COLO829 (cell line): ENCODE measurements at regions not wholly inside any gene's neighbourhood (a gene's known extent, or its start where the extent isn't known, plus 50 kb on each side); places are given as distances from the start of the nearest gene placed in this dataset.

ENCODE experiments used
- DNase-seq: peaks from one replicate; pipeline ENCODE4 v3.0.0; 2012; ENCODE audit warnings: low spot score

DNA sequence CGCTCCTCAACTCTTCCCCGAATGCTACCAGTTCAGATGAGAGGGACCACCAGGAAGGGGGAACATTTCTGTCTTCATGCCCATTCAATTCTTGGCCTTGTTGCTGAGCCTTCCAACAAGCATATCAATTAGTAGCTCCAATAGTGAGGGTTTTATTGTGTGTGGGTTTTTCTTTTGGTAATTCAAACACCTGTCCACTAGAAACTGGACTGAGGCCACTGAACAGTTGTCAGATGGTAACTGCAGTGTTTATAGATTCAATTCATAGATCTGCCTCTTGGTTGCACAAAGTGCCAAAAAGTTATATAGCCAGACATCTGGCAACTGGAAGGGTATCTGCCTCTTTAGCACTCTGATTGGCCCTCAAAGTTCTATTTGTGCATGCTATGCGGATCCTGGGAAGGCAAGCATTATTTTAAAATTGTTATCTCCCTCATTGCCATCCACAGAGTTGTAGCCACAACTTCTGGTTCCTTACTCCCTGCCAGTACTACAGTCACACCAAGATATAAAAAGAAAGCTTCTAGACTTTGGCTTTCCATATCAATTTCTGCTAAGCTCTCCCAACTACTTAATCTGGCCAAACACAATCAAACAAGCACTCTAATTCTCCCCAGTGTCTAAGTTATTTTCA is 83.3 kb upstream of the ZNF521 start:
- DNase-seq = no peak

DNA sequence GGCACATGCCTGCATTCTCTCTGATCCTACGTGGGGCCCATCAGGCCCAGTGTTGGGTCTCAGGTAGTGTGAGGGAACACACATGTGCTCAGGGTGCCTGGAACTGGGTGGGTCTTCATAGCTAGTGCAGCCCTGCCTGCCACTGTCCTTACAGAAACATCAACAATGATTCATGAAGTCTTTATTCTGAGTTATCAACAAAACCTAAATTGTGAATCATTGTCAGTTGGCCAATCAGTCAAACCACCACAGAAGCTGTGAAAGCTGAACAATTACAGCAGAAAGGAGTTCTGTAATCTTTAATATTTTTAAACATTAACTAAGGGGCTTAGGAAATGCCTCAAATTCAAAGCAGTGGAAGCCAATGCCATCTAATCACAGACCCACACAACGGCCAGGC is 82.8 kb upstream of the ZNF521 start:
- no peak for DNase-seq

DNA sequence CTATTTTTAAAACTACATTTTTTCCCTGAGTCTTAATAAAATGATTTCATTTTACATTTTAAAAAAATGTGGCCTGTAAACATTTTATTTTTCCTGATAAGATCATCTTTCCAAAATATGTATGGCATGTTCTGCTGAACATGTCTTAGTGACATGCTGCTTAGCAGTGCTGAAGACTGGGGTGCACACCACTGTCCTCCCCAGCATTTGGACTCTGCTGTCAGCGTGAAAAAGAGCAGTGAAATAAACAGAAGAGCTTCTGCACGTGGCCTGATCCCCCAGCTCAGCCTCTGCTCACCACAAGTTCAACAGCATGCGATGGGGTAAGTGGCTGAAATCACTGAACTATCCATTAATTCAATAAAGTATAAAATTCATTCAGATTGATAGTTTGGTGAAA is 81.6 kb upstream of the ZNF521 start:
- DNase-seq = no peak

DNA sequence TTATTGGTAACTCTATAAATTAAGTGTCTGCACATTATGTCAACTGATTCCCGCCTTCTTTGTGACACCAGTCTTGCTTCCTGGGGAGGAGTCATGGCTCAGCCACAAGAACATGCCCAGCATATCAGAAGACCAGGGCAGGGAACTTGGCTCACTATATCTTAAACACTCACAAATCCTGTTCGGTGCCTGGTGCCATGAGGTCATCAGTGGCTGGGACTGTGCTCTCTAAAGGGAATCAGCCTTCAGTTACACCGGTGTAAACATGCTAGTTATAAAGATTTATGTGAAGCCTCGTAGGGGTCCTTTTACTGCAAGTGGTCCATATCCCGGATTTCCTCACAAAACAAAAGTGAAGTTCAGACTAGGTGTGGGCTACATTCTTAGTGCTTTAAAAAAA is 73.1 kb upstream of the ZNF521 start:
- DNase-seq = no peak

DNA sequence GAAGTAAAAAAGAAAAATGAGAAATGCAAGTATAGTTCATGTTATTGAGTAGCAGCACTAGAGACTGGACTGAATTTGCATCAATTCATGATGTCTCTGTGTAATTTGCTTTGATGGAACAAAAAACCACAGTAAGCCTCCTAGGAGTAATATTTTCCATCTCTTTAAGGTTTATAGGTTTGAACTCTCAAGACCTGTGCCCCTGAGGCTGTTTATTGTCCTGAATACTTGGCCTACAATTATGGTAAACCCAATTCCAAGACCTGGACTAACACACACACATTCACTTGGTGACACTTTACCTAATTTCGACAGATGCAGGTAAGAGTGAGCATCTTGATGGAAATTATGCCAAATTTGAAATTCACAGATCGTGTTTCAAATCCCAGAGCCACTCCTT is 71.8 kb upstream of the ZNF521 start:
- no peak for DNase-seq

DNA sequence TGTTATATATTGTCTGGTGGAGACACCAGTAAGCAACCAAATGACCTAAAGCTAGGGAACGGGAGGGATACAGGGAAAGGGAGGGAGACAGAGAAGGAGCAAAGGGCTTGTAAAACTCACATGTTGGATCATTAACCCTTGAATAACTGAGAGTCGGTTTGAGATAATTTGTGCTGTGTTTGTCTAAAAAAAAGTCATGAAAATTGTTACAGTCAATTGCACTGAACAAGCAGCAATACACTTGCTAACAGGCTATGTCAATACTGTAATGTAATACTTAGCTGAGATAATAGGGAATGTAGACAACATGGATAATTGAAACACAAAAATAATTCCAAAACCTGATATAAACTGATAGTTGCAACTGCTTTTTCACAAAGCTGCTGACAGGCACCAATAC is 71.3 kb upstream of the ZNF521 start:
- no peak for DNase-seq

DNA sequence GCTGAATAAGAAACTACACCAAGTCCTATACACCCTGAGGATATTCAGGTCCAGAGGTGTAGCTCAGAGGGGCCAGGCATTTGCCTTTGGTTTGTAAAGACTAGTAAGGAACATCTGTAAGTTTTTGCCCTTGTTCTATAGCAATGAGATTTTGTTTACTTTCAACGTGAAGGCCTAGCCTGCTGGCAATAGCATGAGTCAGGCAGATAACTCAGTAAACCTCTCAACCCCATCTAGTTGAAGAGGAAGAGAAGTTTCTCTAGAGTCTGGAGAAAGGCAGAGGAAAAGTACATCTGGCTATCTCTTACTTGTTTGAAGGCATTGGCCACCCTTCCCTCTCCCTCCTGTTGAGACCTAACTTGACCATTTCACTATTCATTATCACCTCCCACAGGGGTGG is 70.3 kb upstream of the ZNF521 start:
- no peak for DNase-seq

DNA sequence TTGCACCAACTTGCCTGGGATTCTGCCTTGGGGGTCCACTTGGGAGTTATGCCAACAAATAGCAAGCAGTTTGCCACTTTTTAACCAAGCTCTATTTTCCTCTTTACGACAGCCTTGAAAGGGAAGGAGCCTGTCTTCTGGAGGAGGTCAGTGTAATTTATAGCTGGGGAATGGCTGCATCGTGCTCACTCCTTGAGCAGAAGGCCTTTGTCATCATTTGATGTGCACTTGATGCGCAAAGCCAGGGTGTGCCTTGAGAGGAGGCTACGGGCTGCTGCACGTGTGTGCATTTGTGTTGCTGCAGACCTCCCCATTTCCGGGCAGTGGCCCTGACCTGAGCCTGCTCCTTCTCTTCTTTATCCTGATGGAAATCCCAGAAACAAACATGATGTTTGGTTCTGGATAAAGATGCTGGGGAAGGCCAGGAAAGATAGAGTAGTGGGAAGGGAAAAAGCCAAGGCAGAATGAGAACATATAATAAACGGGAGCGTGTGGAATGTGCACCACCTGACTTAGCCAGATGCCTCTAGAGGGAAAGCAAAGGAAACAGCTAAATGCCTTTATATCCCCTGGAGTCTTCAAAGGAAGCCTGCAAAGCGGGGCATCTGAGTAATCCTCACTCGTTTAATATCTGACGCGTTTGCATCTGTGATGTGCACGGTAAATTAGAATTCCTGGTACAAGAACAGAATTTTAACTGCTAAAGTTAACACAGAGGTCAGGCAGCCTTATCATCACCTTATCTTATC is 68.3 kb upstream of the ZNF521 start:
- no peak for DNase-seq

DNA sequence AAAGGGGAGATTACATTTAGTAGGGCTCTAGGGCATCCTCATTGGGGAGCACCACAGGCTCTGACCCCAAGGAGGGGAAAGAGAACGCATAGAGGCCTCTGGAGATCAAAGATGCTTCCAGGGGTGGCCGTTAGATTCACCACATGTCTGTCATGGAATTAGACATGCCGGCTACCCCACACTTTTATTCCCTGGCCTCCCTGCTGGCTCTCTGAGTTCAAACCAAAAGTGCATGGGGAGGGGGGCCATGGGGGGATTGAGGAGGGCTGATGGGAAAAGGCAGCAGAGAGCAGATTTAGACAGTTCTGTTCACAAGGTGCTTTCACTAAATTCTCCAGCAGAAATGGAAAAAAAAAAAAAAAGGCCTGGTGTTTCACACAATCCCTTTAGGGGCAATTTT is 64.4 kb upstream of the ZNF521 start:
- DNase-seq = no peak

DNA sequence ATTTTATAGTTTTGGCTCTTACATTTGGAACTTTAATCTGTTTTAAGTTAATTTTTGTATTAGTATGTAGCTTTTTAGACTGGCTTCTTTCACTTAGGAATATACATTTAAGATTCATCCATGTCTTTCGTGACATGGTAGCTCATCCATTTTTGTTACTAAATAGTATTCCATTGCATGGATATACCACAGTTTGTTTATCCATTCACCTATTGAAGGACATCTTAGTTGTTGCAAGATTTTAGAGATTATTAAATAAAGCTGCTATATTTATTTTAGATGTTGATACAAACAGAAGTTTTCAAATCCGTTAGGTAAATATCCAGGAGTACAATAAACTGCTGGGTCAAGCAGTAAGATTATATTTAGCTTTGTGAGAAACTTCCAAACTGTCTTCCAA is 58.0 kb upstream of the ZNF521 start:
- DNase-seq = no peak

DNA sequence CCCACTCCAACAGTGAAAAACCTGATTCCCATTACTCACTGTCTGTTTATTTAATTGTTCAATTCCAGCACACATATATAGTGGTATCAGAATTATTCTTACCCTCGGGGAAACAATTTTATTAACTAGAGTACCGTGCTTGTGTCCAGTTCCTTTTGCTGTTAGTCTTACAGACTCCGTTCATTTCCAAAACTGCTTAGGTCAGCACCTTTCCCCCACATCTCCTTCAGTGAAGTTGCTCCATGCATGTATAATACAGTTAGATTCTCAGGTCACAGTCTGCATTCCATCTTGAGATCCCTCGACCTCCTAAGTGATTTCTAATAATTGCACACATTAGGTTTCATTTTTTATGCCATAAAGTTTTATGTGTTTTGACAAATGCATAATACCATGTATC is 56.3 kb upstream of the ZNF521 start:
- DNase-seq = no peak
